GM12878 (cell line): ENCODE measurements at regions not wholly inside any gene's neighbourhood (a gene's known extent, or its start where the extent isn't known, plus 50 kb on each side); places are given as distances from the start of the nearest gene placed in this dataset.

ENCODE experiments used
- ATAC-seq: fragments of 200-7000 bp; cut with Tn5 transposase; 3 replicates; pipeline ENCODE4 v1.9.1; 2020; ENCODE audit warnings: mild to moderate bottlenecking, moderate library complexity
- BruUV-seq: library from RNA; stranded (reverse); fragments of 400-500 nt; replicated peaks from 2 replicates; lab custom pipeline; 2021; lab: Mats Ljungman, UMichigan
- CTCF ChIA-PET: fragments of 300-600 bp; sonication (Branson Sonifier 250); formaldehyde crosslinking; extraction: SDS; loops from one replicate; lab custom pipeline; 2021; ENCODE audit warnings: inconsistent platforms; lab: Yijun Ruan, JAX
- POLR2A ChIA-PET: fragments of 350-600 bp; formaldehyde crosslinking; extraction: SDS; loops from one replicate; lab custom pipeline; 2021; ENCODE audit warnings: inconsistent platforms; lab: Charles Lee
- RAD21 ChIA-PET: fragments of 300-600 bp; sonication (Branson Sonifier 250); formaldehyde crosslinking; loops from one replicate; lab custom pipeline; 2023; ENCODE audit warnings: antibody characterized with exemption; ENCODE audit not compliant: unreplicated experiment; lab: Charles Lee
- SMC1A ChIA-PET: fragments of 300-600 bp; sonication (Branson Sonifier 250); formaldehyde crosslinking; loops from one replicate; lab custom pipeline; 2023; ENCODE audit not compliant: unreplicated experiment, uncharacterized antibody; lab: Charles Lee
- DNase-seq: peaks from one replicate; pipeline ENCODE4 v3.0.0-alpha.2; 2011; ENCODE audit warnings: low read depth, low spot score
- FAIRE-seq: peaks from 3 replicates; lab custom pipeline; 2011; peaks lifted over from hg19 to GRCh38; lab: Jason Lieb, UNC
- H2AFZ ChIP-seq: 2 replicates; pipeline ENCODE4 v1.6.0; 2011; ENCODE audit warnings: low read depth, low read length, control low read depth; ENCODE audit not compliant: control insufficient read depth
- H3K27ac ChIP-seq: 2 replicates; pipeline ENCODE4 v1.5.1; 2011; ENCODE audit warnings: control low read depth; ENCODE audit not compliant: control insufficient read depth, insufficient read depth
- H3K27me3 ChIP-seq, 2 experiments: replicated peaks in 1 of 2; 2 replicates each; pipeline versions ENCODE4 v1.6.0 to v1.6.1; 2011; ENCODE audit warnings: low read length in 1 of 2; ENCODE audit not compliant: control insufficient read depth in 2 of 2, insufficient read depth in 2 of 2
- H3K36me3 ChIP-seq, 2 experiments: 2 replicates each; pipeline ENCODE4 v1.5.1; 2011; ENCODE audit warnings: low read length in 1 of 2; ENCODE audit not compliant: control insufficient read depth in 2 of 2, insufficient read depth in 2 of 2
- H3K4me1 ChIP-seq: 2 replicates; pipeline ENCODE4 v1.6.1; 2011; ENCODE audit warnings: mild to moderate bottlenecking, low read length, moderate library complexity, mixed read lengths; ENCODE audit not compliant: control insufficient read depth, insufficient read depth
- H3K4me2 ChIP-seq: 2 replicates; pipeline ENCODE4 v1.6.0; 2011; ENCODE audit warnings: control low read depth; ENCODE audit not compliant: control insufficient read depth, insufficient read depth
- H3K4me3 ChIP-seq: fragments of 200-600 bp; sonication (generic); 2 replicates; pipeline ENCODE4 v1.5.1; 2016
- H3K79me2 ChIP-seq: 2 replicates; pipeline ENCODE4 v1.6.0; 2011; ENCODE audit warnings: low read length; ENCODE audit not compliant: control insufficient read depth, insufficient read depth
- H3K9ac ChIP-seq: 2 replicates; pipeline ENCODE4 v1.8.0; 2011; ENCODE audit warnings: low read length, control low read depth, mixed read lengths; ENCODE audit not compliant: control insufficient read depth, insufficient read depth
- H3K9me3 ChIP-seq: replicated peaks from 3 replicates; pipeline ENCODE4 v1.5.1; 2011; ENCODE audit warnings: mild to moderate bottlenecking, low read length; ENCODE audit not compliant: control insufficient read depth, insufficient read depth
- H4K20me1 ChIP-seq: 2 replicates; pipeline ENCODE4 v1.6.0; 2011; ENCODE audit not compliant: control insufficient read depth, insufficient read depth
- ATF7 ChIP-seq: fragments of 450-650 bp; IDR thresholded peaks from 2 replicates; pipeline ENCODE4 v1.6.1; 2016; ENCODE audit warnings: low read depth, mild to moderate bottlenecking
- EP300 ChIP-seq, 2 experiments: fragments of 150-350 bp in 1 of 2; IDR thresholded peaks; 2 replicates each; pipeline ENCODE4 v1.6.1; 2011 to 2012; ENCODE audit warnings: low read depth in 2 of 2, low read length in 2 of 2, borderline replicate concordance in 1 of 2, improper control_type of control experiment in 1 of 2, inconsistent platforms in 1 of 2; ENCODE audit not compliant: control insufficient read depth in 1 of 2
- MTA2 ChIP-seq: fragments of 450-650 bp; IDR thresholded peaks from 2 replicates; pipeline ENCODE4 v1.6.1; 2016; ENCODE audit warnings: low read depth, mild to moderate bottlenecking, moderate library complexity
- NFIC ChIP-seq: IDR thresholded peaks from 2 replicates; pipeline ENCODE4 v1.6.1; 2012; ENCODE audit warnings: low read depth, mild to moderate bottlenecking, inconsistent platforms, low read length, moderate library complexity
- NKRF ChIP-seq: fragments of 450-650 bp; conservative IDR thresholded peaks from 2 replicates; pipeline ENCODE4 v1.6.1; 2017; ENCODE audit warnings: mild to moderate bottlenecking, moderate library complexity
- SIN3A ChIP-seq: IDR thresholded peaks from 2 replicates; pipeline ENCODE4 v1.6.1; 2012; ENCODE audit warnings: low read depth, low read length, improper control_type of control experiment
- SMAD1 ChIP-seq: fragments of 450-650 bp; IDR thresholded peaks from 2 replicates; pipeline ENCODE4 v1.6.1; 2018; ENCODE audit warnings: mild to moderate bottlenecking, low read depth; ENCODE audit not compliant: partially characterized antibody
- SMARCA5 ChIP-seq: fragments of 450-650 bp; IDR thresholded peaks from 2 replicates; pipeline ENCODE4 v1.6.1; 2017; ENCODE audit warnings: mild to moderate bottlenecking
- ZNF687 ChIP-seq: fragments of 450-650 bp; IDR thresholded peaks from 2 replicates; pipeline ENCODE4 v1.6.1; 2017; ENCODE audit warnings: mild to moderate bottlenecking, moderate library complexity
- WGBS: methylation state at CpG from one replicate; pipeline ENCODE4 v1.1.6; 2016; ENCODE audit warnings: low lambda C conversion rate; ENCODE audit not compliant: insufficient replicate concordance, insufficient coverage; ENCODE audit errors: missing lambda C conversion rate; 5-methylcytosine and 5-hydroxymethylcytosine counted together
- in situ Hi-C: fragments of 300-500 bp; cut with MboI; formaldehyde crosslinking; loops from 9 replicates; pipeline ENCODE4 v1.14.3; 2018; ENCODE audit warnings: mixed read lengths
- intact Hi-C: fragments of 100-400 bp; cut with micrococcal nuclease; formaldehyde crosslinking; loops from one replicate; pipeline ENCODE4 v1.14.2; 2022; ENCODE audit not compliant: unreplicated experiment

- BruUV-seq: no TSS peak
- ChIA-PET SMC1A (interaction anchor here (0.6 to 1.2 kb wide), 3 partner anchors 9 to 122 kb away, joined by 4 to 5 read pairs (median 4); no protein-coding TSS in a partner anchor), RAD21 (no interaction called here), POLR2A (interaction anchor here (0.5 to 1.7 kb wide), 2 partner anchors 10 to 185 kb away, joined by 3 read pairs; no protein-coding TSS in a partner anchor), CTCF (interaction anchor here (1.0 to 1.2 kb wide), 2 partner anchors 10 to 236 kb away, joined by 3 read pairs; no protein-coding TSS in a partner anchor)
- intact Hi-C loops (no loop called here), in situ Hi-C loops (no loop called here)
- H3K79me2 ChIP-seq: no peaks in the 10 kb centered on the region; the same call in 1 of the 2 replicates
- no peak overlapping the region for H3K4me2 ChIP-seq
- H3K27me3 ChIP-seq: no peaks in the 10 kb centered on the region
- no peak overlapping the region for H2AFZ ChIP-seq
- H3K36me3 ChIP-seq: peaks cover 8 to 15% of the 10 kb centered on the region in 2 experiments
- no peak for FAIRE-seq
- no peaks in the 10 kb centered on the region for H3K9me3 ChIP-seq
- DNase-seq: no peak
- no peak for ATAC-seq
- H3K9ac ChIP-seq: no peak overlapping the region
- H4K20me1 ChIP-seq: no peaks in the 10 kb centered on the region
- H3K4me1 ChIP-seq: no peaks in the 10 kb centered on the region
- H3K27ac ChIP-seq: no peak overlapping the region
- no peak for TF ChIP-seq MTA2
- WGBS: 100% methylated on average over 7 of the region's 7 CpGs
- no peak overlapping the region for H3K4me3 ChIP-seq
These were observed 102.8 kb upstream of the TMCC3 start for GRCh38 chr12:94753036-94753679.

- H3K9me3 ChIP-seq: no peaks in the 10 kb centered on the region
- no peaks in the 10 kb centered on the region for H3K79me2 ChIP-seq
- H3K4me1 ChIP-seq: no peaks in the 10 kb centered on the region
- ChIA-PET CTCF (no interaction called here), POLR2A (no interaction called here), SMC1A (no interaction called here), RAD21 (no interaction called here)
- FAIRE-seq (no peak), DNase-seq (no peak), ATAC-seq (no peak)
- H3K4me2 ChIP-seq: no peak overlapping the region
- in situ Hi-C loops: no loop called here
- H3K36me3 ChIP-seq: peaks cover 8 to 12% of the 10 kb centered on the region in 2 experiments
- H3K27me3 ChIP-seq: no peaks in the 10 kb centered on the region
- WGBS: 89% methylated on average over 6 of the region's 6 CpGs
- H3K4me3 ChIP-seq: no peak overlapping the region
- no peak overlapping the region for H3K9ac ChIP-seq
- intact Hi-C loops: no loop called here
- no peak overlapping the region for H2AFZ ChIP-seq
- BruUV-seq: no TSS peak
- H4K20me1 ChIP-seq: no peaks in the 10 kb centered on the region
- H3K27ac ChIP-seq: no peak overlapping the region
- TF ChIP-seq SMAD1: no peak
- no peak for TF ChIP-seq SMARCA5
- TF ChIP-seq EP300 (IDR thresholded peaks at IDR 0.05; ENCODE audit: borderline replicate concordance in 1 of 2, control insufficient read depth in 1 of 2, low read depth in 2 of 2, low read length in 2 of 2): no peak
- no peak for TF ChIP-seq SIN3A
- no peak for TF ChIP-seq NKRF
- no peak for TF ChIP-seq NFIC
- no peak for TF ChIP-seq ATF7
- TF ChIP-seq ZNF687: no peak
These were observed 100.5 kb upstream of the TMCC3 start for GRCh38 chr12:94750864-94751263.
